CD14-positive monocyte (primary cell): ENCODE measurements at regions not wholly inside any gene's neighbourhood (a gene's known extent, or its start where the extent isn't known, plus 50 kb on each side); places are given as distances from the start of the nearest gene placed in this dataset.

ENCODE experiments used
- DNase-seq, 3 donors: peaks; one replicate each; pipeline ENCODE4 v3.0.0-alpha.2; 2011 to 2022
- H2AFZ ChIP-seq: 2 replicates; pipeline ENCODE4 v1.6.0; 2012; ENCODE audit warnings: mild to moderate bottlenecking, low read depth, low read length, inconsistent platforms; ENCODE audit not compliant: insufficient read depth, poor library complexity, severe bottlenecking
- H3K27ac ChIP-seq, 2 donors: 1 replicate in 1 of 2; 2 replicates in 1 of 2; pipeline ENCODE4 v1.5.1; 2012 to 2013; ENCODE audit warnings: low read length in 2 of 2, control low read depth in 1 of 2, inconsistent platforms in 1 of 2, low read depth in 1 of 2, mild to moderate bottlenecking in 1 of 2
- H3K27me3 ChIP-seq, 2 donors: one replicate each; pipeline versions ENCODE4 v1.6.0 to v1.6.1; 2011 to 2013; ENCODE audit warnings: low read length in 2 of 2; ENCODE audit not compliant: control insufficient read depth in 2 of 2, insufficient read depth in 2 of 2
- H3K36me3 ChIP-seq, 2 donors: replicated peaks in 1 of 2; 1 replicate in 1 of 2; 2 replicates in 1 of 2; pipeline versions ENCODE4 v1.5.1 to v1.6.1; 2012 to 2013; ENCODE audit warnings: low read length in 2 of 2, control low read depth in 1 of 2, inconsistent platforms in 1 of 2, mild to moderate bottlenecking in 1 of 2; ENCODE audit not compliant: insufficient read depth in 2 of 2, control insufficient read depth in 1 of 2
- H3K4me1 ChIP-seq, 2 donors: 1 replicate in 1 of 2; 2 replicates in 1 of 2; pipeline versions ENCODE4 v1.5.1 to v1.6.1; 2012 to 2013; ENCODE audit warnings: low read length in 2 of 2, control low read depth in 1 of 2, inconsistent platforms in 1 of 2, mild to moderate bottlenecking in 1 of 2, moderate library complexity in 1 of 2; ENCODE audit not compliant: insufficient read depth in 2 of 2, control insufficient read depth in 1 of 2
- H3K4me2 ChIP-seq: replicated peaks from 2 replicates; pipeline ENCODE3; 2012; ENCODE audit warnings: low read length, moderate library complexity, mild to moderate bottlenecking; ENCODE audit not compliant: poor library complexity, severe bottlenecking; ENCODE audit errors: extremely low read depth
- H3K4me3 ChIP-seq, 3 experiments: fragments of 200-600 bp in 1 of 3; sonication (generic) in 1 of 3; replicated peaks in 1 of 3; 1 replicate in 2 of 3; 2 replicates in 1 of 3; pipeline ENCODE4 v1.5.1; 2011 to 2013; ENCODE audit warnings: low read length in 3 of 3, mild to moderate bottlenecking in 3 of 3, control low read depth in 2 of 3, low read depth in 2 of 3, inconsistent platforms in 1 of 3, moderate library complexity in 1 of 3
- H3K79me2 ChIP-seq: 2 replicates; pipeline ENCODE4 v1.6.0; 2012; ENCODE audit warnings: mild to moderate bottlenecking, control low read depth, inconsistent platforms, low read length, moderate library complexity; ENCODE audit not compliant: insufficient read depth
- H3K9ac ChIP-seq: 2 replicates; pipeline ENCODE4 v1.6.0; 2017; ENCODE audit warnings: low read length, mild to moderate bottlenecking; ENCODE audit not compliant: insufficient read depth, poor library complexity, severe bottlenecking
- H3K9me3 ChIP-seq, 2 donors: replicated peaks in 1 of 2; 1 replicate in 1 of 2; 2 replicates in 1 of 2; pipeline versions ENCODE4 v1.5.1 to v1.6.1; 2012 to 2013; ENCODE audit warnings: low read length in 2 of 2, control low read depth in 1 of 2; ENCODE audit not compliant: control insufficient read depth in 1 of 2, insufficient read depth in 1 of 2
- H4K20me1 ChIP-seq: 2 replicates; pipeline ENCODE4 v1.6.0; 2012; ENCODE audit warnings: mild to moderate bottlenecking, low read length, control low read depth, moderate library complexity; ENCODE audit not compliant: insufficient read depth
- H3K27ac Mint-ChIP-seq, 7 donors: one replicate each; pipeline ENCODE4 v1.8.0; 2020; ENCODE audit warnings: mild to moderate bottlenecking in 7 of 7, mixed read lengths in 7 of 7, moderate library complexity in 6 of 7, inconsistent platforms in 2 of 7
- H3K27me3 Mint-ChIP-seq, 3 donors: one replicate each; pipeline ENCODE4 v1.8.0; 2021 to 2022; ENCODE audit warnings: low read depth in 3 of 3, mild to moderate bottlenecking in 3 of 3, mixed read lengths in 3 of 3, moderate library complexity in 3 of 3, inconsistent platforms in 1 of 3
- H3K36me3 Mint-ChIP-seq, 2 donors: one replicate each; pipeline ENCODE4 v1.8.0; 2020; ENCODE audit warnings: mixed read lengths in 2 of 2, inconsistent platforms in 1 of 2, mild to moderate bottlenecking in 1 of 2
- H3K4me1 Mint-ChIP-seq: one replicate; pipeline ENCODE4 v1.8.0; 2020; ENCODE audit warnings: mild to moderate bottlenecking, mixed read lengths
- H3K4me3 Mint-ChIP-seq, 2 donors: one replicate each; pipeline ENCODE4 v1.8.0; 2020; ENCODE audit warnings: mild to moderate bottlenecking in 2 of 2, mixed read lengths in 2 of 2, moderate library complexity in 1 of 2
- H3K9me3 Mint-ChIP-seq, 7 donors: one replicate each; pipeline ENCODE4 v1.8.0; 2020 to 2022; ENCODE audit warnings: mixed read lengths in 7 of 7, mild to moderate bottlenecking in 6 of 7, moderate library complexity in 6 of 7, inconsistent platforms in 2 of 7
- WGBS: methylation state at CpG from one replicate; pipeline ENCODE4 v1.1.5; 2013; ENCODE audit warnings: missing lambda C conversion rate; ENCODE audit not compliant: insufficient coverage; 5-methylcytosine and 5-hydroxymethylcytosine counted together
- intact Hi-C, 2 donors: fragments of 100-400 bp; cut with micrococcal nuclease; formaldehyde crosslinking; loops; one replicate each; pipeline versions ENCODE4 v1.15.0 to v1.15.1; 2023
- TF ChIP-seq, protein P1 (sequence below): fragments of 200-600 bp; IDR thresholded peaks from one replicate; pipeline ENCODE4 v1.8.0; 2022; ENCODE audit warnings: antibody characterized with exemption, mild to moderate bottlenecking

DNA sequence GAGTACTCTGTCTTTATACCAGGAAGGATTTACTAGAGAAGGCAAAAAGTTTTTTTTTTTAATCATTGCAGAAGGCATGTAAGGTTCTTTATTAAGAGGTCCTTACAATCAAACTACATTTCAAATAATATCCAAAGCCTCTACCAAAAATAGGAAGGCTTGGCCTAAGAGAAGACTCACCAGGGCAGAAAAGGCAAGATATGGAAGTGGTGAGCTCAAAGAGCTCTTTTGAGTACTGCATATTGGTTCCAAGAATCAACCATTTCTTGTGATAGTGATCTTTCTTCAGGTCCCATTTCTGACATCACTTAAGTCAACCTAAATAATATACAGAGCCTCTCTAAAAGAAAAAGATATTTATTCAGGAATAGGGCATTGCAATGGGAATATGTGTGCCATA, 153.2 kb downstream of the FASLG start:
- H2AFZ ChIP-seq = no peak overlapping the region
- Mint-ChIP-seq H3K27me3 (peaks cover 0 to 5% (median 0%) of the 10 kb centered on the region in 3 donors), H3K4me3 (no peak overlapping the region), H3K9me3 (peaks cover 1 to 16% (median 3%) of the 10 kb centered on the region in 7 donors), H3K27ac (no peak overlapping the region), H3K4me1 (peaks cover 2% of the 10 kb centered on the region), H3K36me3 (no peaks in the 10 kb centered on the region)
- no peaks in the 10 kb centered on the region for H3K4me1 ChIP-seq
- H3K36me3 ChIP-seq = no peaks in the 10 kb centered on the region
- intact Hi-C loops = loop anchor here in 1 of 2 donors (10.0 kb wide), 2 partner anchors 313 to 383 kb away; no protein-coding TSS in a partner anchor
- H4K20me1 ChIP-seq = no peaks in the 10 kb centered on the region
- H3K4me3 ChIP-seq = no peak overlapping the region
- H3K4me2 ChIP-seq = no peak overlapping the region
- H3K27me3 ChIP-seq = no peaks in the 10 kb centered on the region
- H3K9ac ChIP-seq = no peak overlapping the region
- no peaks in the 10 kb centered on the region for H3K9me3 ChIP-seq
- no peak for DNase-seq
- H3K79me2 ChIP-seq = no peaks in the 10 kb centered on the region
- TF ChIP-seq, protein P1, sequence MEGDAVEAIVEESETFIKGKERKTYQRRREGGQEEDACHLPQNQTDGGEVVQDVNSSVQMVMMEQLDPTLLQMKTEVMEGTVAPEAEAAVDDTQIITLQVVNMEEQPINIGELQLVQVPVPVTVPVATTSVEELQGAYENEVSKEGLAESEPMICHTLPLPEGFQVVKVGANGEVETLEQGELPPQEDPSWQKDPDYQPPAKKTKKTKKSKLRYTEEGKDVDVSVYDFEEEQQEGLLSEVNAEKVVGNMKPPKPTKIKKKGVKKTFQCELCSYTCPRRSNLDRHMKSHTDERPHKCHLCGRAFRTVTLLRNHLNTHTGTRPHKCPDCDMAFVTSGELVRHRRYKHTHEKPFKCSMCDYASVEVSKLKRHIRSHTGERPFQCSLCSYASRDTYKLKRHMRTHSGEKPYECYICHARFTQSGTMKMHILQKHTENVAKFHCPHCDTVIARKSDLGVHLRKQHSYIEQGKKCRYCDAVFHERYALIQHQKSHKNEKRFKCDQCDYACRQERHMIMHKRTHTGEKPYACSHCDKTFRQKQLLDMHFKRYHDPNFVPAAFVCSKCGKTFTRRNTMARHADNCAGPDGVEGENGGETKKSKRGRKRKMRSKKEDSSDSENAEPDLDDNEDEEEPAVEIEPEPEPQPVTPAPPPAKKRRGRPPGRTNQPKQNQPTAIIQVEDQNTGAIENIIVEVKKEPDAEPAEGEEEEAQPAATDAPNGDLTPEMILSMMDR = no peak
- no peak overlapping the region for H3K27ac ChIP-seq

- TF ChIP-seq, protein P1 = no peak
- H3K27ac Mint-ChIP-seq = no peak overlapping the region
- peaks cover 0 to 13% (median 2%) of the 10 kb centered on the region in 7 donors for H3K9me3 Mint-ChIP-seq
- no peak overlapping the region for H3K4me2 ChIP-seq
- H3K4me1 ChIP-seq = peaks cover 0 to 2% of the 10 kb centered on the region in 2 donors
- no peaks in the 10 kb centered on the region for H4K20me1 ChIP-seq
- H3K79me2 ChIP-seq = no peaks in the 10 kb centered on the region
- peaks cover 0 to 2% (median 0%) of the 10 kb centered on the region in 3 donors for H3K27me3 Mint-ChIP-seq
- WGBS = no CpG with 5 or more reads among the region's 2 CpGs
- no peak for DNase-seq
- H3K36me3 Mint-ChIP-seq = no peaks in the 10 kb centered on the region
- no peaks in the 10 kb centered on the region for H3K9me3 ChIP-seq
- H3K4me3 ChIP-seq = no peak overlapping the region
- no peak overlapping the region for H3K9ac ChIP-seq
- peaks cover 8% of the 10 kb centered on the region for H3K4me1 Mint-ChIP-seq
- no peak overlapping the region for H3K27ac ChIP-seq
- H3K36me3 ChIP-seq = no peaks in the 10 kb centered on the region
- no peak overlapping the region for H2AFZ ChIP-seq
- intact Hi-C loops = loop anchor here in 1 of 2 donors (10.0 kb wide), 2 partner anchors 311 to 381 kb away; no protein-coding TSS in a partner anchor
- H3K27me3 ChIP-seq = no peaks in the 10 kb centered on the region
- no peak overlapping the region for H3K4me3 Mint-ChIP-seq
Observed at GRCh38 chr1:172813330-172813729, 154.4 kb downstream of the FASLG start.
